ENCODE measurements at regions not wholly inside any gene's neighbourhood (a gene's known extent, or its start where the extent isn't known, plus 50 kb on each side); places are given as distances from the start of the nearest gene placed in this dataset.

GRCh38 chr13:72536714-72537394, 190.6 kb downstream of the MZT1 start:
- TF ChIP-seq POLR2A (IDR thresholded peaks at IDR 0.05) (no peak), CTCF (IDR thresholded peaks at IDR 0.05) (no peak)

Measured in adrenal gland (tissue), 5 donors.